Stimulated activated CD4-positive, alpha-beta T cell treated with anti-CD3 and anti-CD28 coated beads, Interleukin-1b, Interleukin-23, amount 100 ng/mL, for 48 hours (primary cell): ENCODE measurements at regions not wholly inside any gene's neighbourhood (a gene's known extent, or its start where the extent isn't known, plus 50 kb on each side); places are given as distances from the start of the nearest gene placed in this dataset.
"Not testable (repeated sequence)": the region's sequence is repeated elsewhere in the genome, so short reads cannot be mapped to it uniquely, and the experiment has no call there.

Experiments
- DNase-seq: peaks from one replicate; pipeline ENCODE4 v3.0.0-alpha.2; 2020

- DNase-seq: no peak
These were observed 106.3 kb upstream of the TCF4 start for GRCh38 chr18:55694291-55694690.

- no peak for DNase-seq
These were observed 100.0 kb upstream of the TCF4 start for GRCh38 chr18:55688030-55688429.

GRCh38 chr18:55687106-55687505 is 99.1 kb upstream of the TCF4 start:
- no peak for DNase-seq

- no peak for DNase-seq
These were observed 97.6 kb upstream of the TCF4 start for GRCh38 chr18:55685638-55686037.

GRCh38 chr18:55672574-55673361 is 84.8 kb upstream of the TCF4 start:
- DNase-seq: no peak

- no peak for DNase-seq
These were observed 77.5 kb upstream of the TCF4 start for GRCh38 chr18:55665506-55665905.

- DNase-seq: not testable (repeated sequence)
These were observed 76.9 kb upstream of the TCF4 start for GRCh38 chr18:55664758-55665400.

GRCh38 chr18:55663891-55664290 is 75.9 kb upstream of the TCF4 start:
- DNase-seq: no peak

GRCh38 chr18:55658598-55658997 is 70.6 kb upstream of the TCF4 start:
- DNase-seq: no peak

- DNase-seq: no peak
These were observed 69.8 kb upstream of the TCF4 start for GRCh38 chr18:55657572-55658331.

- DNase-seq: no peak
These were observed 67.0 kb upstream of the TCF4 start for GRCh38 chr18:55654986-55655385.

- no peak for DNase-seq
These were observed 63.2 kb upstream of the TCF4 start for GRCh38 chr18:55651236-55651635.

- no peak for DNase-seq
These were observed 62.4 kb upstream of the TCF4 start for GRCh38 chr18:55650363-55650870.

- no peak for DNase-seq
These were observed 59.3 kb upstream of the TCF4 start for GRCh38 chr18:55647331-55647730.

GRCh38 chr18:55642191-55642590 is 54.2 kb upstream of the TCF4 start:
- no peak for DNase-seq

GRCh38 chr18:55641486-55641885 is 53.5 kb upstream of the TCF4 start:
- no peak for DNase-seq
